GM04503 (cell line): ENCODE measurements at regions not wholly inside any gene's neighbourhood (a gene's known extent, or its start where the extent isn't known, plus 50 kb on each side); places are given as distances from the start of the nearest gene placed in this dataset.

Experiments
- DNase-seq: peaks from one replicate; pipeline ENCODE4 v3.0.0-alpha.2; 2012; ENCODE audit warnings: low read depth

- DNase-seq = no peak
These were observed 983.6 kb downstream of the FLRT2 start for GRCh38 chr14:86513564-86513963.

GRCh38 chr14:86513056-86513455 lies 983.1 kb downstream of the FLRT2 start:
- no peak for DNase-seq

- no peak for DNase-seq
These were observed 980.5 kb downstream of the FLRT2 start for GRCh38 chr14:86510491-86510890.

- no peak for DNase-seq
These were observed 975.9 kb downstream of the FLRT2 start for GRCh38 chr14:86505808-86506207.

- no peak for DNase-seq
These were observed 971.7 kb downstream of the FLRT2 start for GRCh38 chr14:86501611-86502010.

- DNase-seq = no peak
These were observed 961.8 kb downstream of the FLRT2 start for GRCh38 chr14:86491743-86492142.

GRCh38 chr14:86481104-86481503 lies 951.2 kb downstream of the FLRT2 start:
- DNase-seq = no peak

- no peak for DNase-seq
These were observed 934.4 kb downstream of the FLRT2 start for GRCh38 chr14:86464341-86464740.

GRCh38 chr14:86462193-86462753 lies 932.3 kb downstream of the FLRT2 start:
- no peak for DNase-seq

GRCh38 chr14:86457481-86458135 lies 927.7 kb downstream of the FLRT2 start:
- DNase-seq = no peak

- no peak for DNase-seq
These were observed 920.1 kb downstream of the FLRT2 start for GRCh38 chr14:86450085-86450484.

GRCh38 chr14:86442135-86442534 lies 912.2 kb downstream of the FLRT2 start:
- DNase-seq = no peak

- DNase-seq = no peak
These were observed 900.9 kb downstream of the FLRT2 start for GRCh38 chr14:86430853-86431252.

GRCh38 chr14:86423214-86423613 lies 893.3 kb downstream of the FLRT2 start:
- no peak for DNase-seq

- no peak for DNase-seq
These were observed 890.2 kb downstream of the FLRT2 start for GRCh38 chr14:86420131-86420530.

GRCh38 chr14:86414146-86414545 lies 884.2 kb downstream of the FLRT2 start:
- no peak for DNase-seq

GRCh38 chr14:86404989-86405649 lies 875.2 kb downstream of the FLRT2 start:
- DNase-seq = no peak

GRCh38 chr14:86404425-86404824 lies 874.5 kb downstream of the FLRT2 start:
- no peak for DNase-seq

- no peak for DNase-seq
These were observed 872.6 kb downstream of the FLRT2 start for GRCh38 chr14:86402545-86402944.

GRCh38 chr14:86391085-86391484 lies 861.1 kb downstream of the FLRT2 start:
- no peak for DNase-seq

GRCh38 chr14:86388216-86388615 lies 858.3 kb downstream of the FLRT2 start:
- DNase-seq = no peak

GRCh38 chr14:86373886-86374285 lies 843.9 kb downstream of the FLRT2 start:
- no peak for DNase-seq

GRCh38 chr14:86372402-86372801 lies 842.5 kb downstream of the FLRT2 start:
- DNase-seq = no peak

- no peak for DNase-seq
These were observed 834.7 kb downstream of the FLRT2 start for GRCh38 chr14:86364634-86365033.
